Germinal center (tissue), 1 donor: ENCODE measurements at regions not wholly inside any gene's neighbourhood (a gene's known extent, or its start where the extent isn't known, plus 50 kb on each side); places are given as distances from the start of the nearest gene placed in this dataset.

Experiments
- DNase-seq: peaks from one replicate; pipeline ENCODE4 v3.0.0; 2012; ENCODE audit warnings: mixed read lengths, low spot score

DNA sequence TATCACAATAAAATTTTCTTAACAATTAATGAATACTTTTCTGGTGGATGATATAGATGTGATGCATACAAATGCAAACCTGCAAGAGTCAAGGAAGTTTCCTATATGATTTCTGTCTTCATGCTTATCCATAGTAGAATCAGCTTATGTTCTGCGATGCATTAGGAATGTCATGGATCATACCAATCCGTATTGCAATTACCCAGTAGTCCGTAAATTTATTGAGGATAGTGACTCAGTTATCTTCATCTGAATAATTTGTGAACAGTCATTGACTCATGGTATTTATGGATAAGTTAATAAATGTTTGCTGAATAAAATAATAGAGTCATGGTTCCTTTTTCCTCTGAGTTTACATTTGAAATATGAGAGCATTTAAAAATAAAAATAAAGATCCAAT, 483.4 kb downstream of the LRFN5 start:
- DNase-seq, result no peak

DNA sequence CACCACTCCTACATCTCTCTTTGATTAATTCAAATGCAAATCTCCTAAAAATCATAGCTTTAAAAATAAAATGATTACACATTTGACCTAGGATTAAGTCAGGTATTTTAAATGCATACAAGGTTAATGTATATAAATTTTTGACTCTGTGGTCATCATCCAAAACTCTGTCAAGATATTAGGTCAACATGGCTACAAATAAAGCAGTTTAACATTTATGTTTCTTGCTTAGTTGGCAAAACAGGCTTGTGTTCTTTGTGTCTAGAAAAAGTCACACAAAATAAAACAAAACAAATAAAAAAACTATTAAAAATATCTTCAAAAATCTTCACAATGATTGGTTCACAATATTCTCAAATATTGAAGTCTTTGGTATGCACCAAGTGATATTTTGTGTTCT, 473.2 kb downstream of the LRFN5 start:
- DNase-seq, result no peak

DNA sequence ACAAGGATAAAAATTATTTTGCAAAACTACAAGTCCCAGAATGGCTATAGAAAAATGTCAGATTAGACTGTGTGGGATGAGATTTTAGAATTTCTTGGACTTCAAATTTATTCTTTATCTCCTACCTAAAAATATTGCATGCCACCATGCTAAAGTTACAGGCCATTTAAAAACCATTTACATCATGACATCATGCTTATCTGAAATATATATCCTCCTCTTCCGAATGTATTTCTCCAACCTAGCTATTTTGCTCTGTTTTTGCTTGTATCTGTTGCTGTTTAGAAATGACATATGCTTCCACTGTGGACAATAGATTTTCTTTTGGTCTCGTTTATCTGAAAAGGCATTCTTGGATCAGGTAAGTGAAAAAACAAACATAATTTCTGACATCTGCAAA, 471.7 kb downstream of the LRFN5 start:
- no peak for DNase-seq

DNA sequence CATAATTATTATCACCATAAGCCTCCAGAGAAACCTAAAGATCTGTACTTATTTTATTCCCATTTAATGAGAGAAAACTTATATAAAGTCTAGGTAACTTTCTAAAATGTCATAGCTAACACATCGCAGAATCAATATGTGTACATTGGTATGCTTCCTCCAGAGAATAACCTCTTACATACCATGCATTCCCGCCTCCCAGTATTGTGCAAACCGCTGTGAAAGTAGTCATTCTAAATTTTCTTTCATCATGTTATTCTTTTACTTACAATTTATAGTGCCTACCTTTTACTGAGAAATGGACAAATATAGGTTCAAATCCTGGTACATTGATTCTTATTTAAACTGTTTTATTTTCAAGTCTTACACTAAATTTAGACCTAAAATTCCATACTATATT, 463.4 kb downstream of the LRFN5 start:
- DNase-seq, result no peak

DNA sequence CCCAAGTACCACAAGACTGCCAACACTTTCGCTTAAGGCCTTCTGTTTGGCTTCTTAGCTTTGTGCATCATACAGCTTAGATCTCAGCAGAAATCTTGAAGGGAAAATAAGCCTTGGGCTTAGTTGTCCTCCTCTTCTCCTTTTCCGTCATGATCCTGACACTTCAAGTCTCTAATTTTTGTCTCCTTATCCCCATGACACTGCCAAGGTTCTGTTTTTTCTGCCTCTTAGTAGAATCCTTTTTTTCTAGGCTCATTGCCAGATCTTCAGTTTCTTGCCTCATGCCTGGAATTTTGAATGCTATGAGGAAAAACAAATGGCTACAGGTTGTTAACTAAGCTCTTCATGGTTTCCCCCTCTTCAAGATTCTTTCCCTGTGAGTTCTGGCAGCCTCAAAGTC, 450.4 kb downstream of the LRFN5 start:
- DNase-seq, result no peak

DNA sequence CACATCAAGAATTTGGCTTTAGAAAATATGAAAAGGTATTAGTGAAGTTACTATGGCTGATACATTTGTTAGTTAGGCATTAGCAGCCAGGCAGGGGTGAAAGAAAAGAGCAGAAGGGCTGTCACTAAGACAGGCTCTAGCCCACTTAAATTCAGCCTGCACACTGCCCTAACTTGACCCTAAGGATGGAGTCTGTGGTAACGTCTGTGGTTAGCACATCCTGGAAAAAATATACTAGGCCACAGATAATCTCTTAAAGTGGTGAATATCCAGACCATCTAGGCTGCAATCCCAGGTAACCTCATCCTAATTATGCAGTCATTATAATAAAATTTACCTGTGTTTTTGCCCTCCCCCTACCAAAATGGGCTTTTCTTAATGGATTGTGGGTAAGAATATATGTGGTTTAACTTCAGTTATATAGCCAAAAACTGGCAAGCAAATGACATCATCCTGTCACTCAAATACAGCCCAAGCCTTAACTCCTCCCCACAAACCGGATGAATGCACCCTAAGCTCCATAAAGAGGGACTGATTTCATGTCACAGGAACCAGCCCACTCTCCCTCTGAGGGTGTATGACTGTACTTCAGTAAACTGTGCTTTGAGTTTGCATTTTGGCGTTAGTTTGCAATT, 440.9 kb downstream of the LRFN5 start:
- DNase-seq, result no peak

DNA sequence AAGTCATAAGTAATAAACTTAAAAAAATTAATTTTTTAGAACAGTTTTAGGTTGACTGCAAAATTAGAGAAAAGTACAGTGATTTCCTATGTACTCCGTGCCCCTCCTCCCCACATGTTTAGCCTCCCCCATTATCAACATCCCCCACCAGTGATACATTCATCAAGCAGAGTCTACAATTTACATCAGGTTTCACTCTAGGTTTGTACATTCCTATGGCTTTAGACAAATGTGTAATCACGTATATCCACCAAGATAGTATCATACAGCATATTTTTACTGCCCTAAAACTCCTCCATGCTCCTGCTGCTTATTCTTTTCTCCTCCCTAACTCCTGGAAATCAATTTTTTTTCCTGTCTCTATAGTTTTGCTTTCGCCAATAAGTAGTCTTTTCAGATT, 438.7 kb downstream of the LRFN5 start:
- no peak for DNase-seq

DNA sequence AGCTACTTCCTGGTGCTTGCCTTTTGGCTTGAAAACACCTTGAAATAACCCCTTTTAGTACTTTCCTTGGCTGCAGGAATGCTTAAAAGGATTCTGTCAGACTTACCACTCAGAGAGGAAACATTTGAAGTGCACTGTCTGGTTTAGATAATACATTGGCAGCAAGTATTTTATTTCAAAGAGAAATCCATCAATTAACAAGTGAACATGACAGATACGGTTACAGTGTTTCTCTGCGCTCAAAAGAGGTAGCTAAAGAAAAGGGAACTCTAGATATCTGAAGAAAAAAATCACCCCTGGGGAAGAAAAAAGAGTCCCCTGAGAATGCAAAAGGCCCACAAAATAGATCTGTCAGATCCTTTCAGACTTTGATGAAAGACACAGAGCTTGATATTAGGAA, 421.9 kb downstream of the LRFN5 start:
- no peak for DNase-seq

DNA sequence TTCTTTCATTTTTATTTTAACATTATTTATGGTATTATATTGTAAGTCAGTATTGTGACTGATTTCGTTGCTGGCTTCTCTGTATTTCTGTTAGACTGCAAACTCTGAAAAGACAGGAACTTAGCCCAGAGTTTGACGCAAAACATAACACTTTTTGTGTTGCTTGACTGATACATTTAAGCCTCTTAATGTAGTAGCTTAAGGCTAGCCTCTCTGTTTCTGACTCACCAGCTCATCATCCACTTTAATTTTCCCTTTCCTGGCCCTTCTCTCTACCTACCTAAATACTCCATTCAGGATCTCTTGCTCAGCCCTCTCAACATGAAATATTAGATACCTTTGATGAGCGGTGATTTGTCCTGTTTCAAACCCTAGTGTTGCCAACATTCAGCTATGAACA, 420.6 kb downstream of the LRFN5 start:
- no peak for DNase-seq

DNA sequence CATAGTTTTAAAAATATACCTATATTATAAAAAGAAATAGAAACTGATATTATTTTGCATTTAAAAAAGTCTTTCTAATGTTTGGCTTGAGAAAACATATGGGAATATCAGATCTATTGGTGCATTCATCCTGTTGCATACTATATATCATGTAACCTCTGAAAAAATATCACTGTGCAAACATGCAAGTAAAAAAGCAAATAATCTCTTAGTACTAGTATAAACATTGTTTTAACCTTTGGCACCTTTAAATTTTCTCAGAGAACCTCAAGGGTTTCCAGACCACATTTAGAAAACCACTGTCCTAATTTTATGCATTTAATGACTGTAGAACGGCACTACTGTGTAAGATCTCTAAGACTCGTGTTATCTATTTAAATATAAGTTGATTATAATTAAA, 416.8 kb downstream of the LRFN5 start:
- no peak for DNase-seq

DNA sequence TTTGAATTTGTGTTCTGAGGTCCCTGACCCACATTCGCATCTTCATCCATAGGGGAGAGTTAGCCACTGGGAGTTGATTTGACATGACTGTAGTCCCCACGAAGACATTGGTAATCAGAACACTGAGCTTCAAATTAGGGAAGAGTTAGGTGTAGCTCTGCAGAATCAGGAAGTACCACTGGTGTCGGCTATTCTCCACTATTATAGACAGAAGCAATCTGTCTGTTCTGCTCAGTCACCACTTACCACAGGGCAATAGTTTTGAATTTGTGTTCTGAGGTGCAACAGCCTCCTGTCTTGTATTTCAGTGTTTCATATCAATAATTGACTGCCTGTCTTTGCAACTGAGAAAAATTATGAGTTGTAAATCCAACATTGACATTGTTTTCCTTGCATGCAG, 407.6 kb downstream of the LRFN5 start:
- DNase-seq, result no peak

DNA sequence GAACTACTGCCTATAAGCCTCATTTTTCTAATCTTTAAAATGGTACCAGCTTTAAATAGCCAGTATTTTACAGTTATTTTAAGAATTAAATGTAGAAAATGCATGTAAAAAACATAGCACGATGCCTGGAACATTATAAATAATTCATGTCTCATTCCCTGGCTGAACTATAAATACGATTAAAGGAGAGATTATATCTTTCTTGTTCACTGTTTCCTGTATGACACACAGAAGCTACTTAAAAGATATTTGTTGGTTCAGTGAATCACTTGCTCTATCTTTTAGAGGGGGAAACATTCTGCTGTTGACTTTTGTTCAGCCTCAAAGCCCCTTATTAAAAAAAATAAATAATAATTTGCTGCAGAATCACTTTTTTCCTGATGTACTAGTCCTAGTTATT, 406.9 kb downstream of the LRFN5 start:
- DNase-seq, result no peak

DNA sequence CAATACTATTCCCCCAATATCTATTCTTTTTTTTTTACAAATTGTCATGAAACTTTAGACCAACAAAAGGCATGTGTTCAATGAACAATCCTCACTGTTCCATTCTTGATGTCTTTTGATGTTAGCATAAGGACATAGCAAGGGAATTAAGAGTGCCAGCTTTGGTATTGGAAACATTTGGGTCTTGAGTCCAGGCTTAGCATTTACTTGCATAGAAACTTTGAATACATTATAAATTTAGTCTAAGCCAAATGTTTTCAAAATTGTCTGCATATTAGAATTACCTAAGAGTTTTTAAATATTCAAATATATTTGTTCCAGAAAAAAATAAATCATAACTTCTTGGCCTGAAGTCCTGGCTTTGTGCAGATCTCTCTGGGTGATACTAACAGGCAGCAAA, 406.5 kb downstream of the LRFN5 start:
- DNase-seq, result no peak

DNA sequence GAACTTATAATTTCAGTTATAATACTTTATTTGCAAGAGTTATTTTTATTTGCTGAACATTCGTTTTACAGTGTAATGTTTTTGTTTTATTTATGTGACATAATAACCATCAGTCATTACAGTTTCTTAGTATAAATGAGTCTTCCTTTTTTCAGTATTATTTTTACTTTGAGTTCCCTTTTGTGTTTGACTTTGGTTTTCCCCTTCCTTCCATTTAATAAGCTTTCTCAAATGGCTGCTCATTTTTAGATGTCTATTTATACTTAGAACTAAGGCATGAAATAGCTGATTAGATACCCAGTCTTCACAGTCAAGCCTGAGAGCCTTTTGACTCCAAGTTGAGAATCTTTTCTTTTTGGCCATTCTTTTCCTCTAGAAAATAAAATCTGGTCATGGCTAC, 404.5 kb downstream of the LRFN5 start:
- no peak for DNase-seq

DNA sequence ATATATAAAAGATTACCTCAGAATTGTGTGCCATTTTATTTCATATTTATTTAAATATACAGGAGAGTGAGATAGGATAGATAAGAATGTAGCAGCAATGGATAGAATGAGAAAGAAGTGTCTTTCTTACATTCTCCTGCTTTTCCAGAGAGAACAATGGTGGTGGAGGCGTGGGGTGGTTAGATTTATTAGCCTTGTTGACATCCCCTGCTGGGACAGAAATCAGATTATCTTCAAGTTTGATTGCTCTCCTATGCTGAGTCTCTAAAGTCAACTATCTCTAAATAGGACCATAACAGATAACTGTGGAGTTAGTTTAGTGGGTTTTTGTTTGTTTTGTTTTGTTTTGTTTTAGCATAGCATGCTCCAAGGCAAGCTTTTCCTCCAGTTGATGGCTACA, 397.6 kb downstream of the LRFN5 start:
- no peak for DNase-seq

DNA sequence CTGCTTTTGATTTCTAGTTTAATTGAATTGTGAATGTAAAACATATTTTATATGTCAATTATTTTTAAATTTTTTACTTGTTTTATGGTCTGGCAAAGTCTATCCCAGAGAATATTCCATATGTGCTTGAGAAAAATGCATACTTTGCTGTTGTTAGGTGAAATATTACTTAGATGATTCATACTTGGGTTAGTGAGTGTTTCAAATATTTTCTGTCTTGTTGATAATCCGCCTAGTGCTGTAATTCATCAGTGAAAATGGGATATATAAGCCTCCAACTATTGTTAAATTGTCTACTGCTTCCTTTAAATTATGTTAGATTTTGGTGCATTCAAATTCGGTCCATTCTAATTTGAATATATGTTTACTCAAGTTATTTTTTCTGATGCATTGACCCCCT, 395.5 kb downstream of the LRFN5 start:
- DNase-seq, result no peak

DNA sequence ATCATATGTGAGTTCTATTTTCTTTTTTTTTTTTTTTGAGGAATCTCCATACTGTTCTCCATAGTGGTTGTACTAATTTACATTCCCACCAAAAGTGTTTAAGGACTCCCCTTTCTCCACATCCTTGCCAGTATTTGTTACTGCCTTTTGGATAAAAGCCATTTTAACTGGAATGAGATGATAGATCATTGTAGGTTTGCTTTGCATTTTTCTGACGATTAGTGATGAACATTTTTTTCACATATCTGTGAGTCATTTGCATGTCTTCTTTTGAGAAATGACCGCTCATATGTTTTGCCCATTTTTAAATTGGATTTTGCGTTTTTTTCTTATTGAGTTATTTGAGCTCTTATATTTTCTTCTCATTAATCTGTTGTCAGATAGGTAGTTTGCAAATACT, 394.8 kb downstream of the LRFN5 start:
- DNase-seq, result no peak

DNA sequence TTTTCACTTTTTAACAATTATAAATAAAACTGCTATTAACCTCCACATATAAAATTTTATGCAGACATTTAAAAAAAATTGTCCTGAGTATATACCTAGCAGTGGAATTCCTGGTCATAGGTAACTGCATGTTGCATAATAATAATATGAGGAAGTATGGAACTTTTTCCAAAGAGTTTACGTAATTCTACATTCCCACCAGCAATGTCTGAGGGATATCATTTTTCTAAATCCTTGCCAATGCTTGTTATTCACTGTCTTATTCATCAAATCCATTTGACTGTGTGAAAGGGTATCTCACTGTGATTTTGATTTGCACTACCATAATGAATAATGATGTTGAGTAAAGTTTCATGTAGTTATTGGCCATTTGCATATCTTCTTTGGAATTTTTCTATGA, 393.8 kb downstream of the LRFN5 start:
- DNase-seq, result no peak

DNA sequence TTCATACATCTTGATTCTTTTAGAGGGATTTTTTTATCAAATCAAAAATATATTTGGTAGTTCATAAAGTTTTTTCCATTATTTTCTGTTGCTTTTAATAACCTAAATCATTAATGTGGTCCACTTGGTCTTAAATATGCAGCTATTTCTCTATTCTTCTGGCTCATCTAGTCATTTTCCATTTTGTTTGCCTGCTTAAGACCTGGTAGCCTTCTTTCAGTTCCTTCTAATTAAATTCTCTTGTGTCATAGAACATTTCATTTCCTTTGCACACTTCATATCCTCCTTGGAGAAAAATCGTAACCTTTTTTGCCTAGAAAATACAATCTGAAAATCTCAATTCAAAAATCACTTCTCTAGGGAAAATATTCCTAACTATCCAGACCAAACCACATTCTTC, 387.0 kb downstream of the LRFN5 start:
- DNase-seq, result no peak

DNA sequence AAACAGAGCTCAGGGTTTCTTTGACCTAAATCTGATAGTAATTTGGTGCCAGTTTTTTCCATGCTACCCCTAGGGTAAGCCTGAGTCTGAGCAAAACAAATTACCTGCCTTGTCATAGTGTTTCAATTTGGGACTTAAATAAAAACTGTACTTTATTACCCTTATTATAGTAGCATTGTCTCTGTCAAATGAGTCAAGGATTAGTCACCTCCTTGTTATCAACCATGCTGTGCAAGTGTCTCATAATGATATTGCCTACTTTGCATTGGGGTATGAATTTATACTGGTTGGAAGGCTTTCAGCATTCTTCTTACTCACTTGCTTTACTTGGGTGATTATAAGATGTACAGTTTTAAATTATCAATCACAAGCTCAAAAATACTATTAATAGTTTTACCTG, 380.0 kb downstream of the LRFN5 start:
- no peak for DNase-seq

DNA sequence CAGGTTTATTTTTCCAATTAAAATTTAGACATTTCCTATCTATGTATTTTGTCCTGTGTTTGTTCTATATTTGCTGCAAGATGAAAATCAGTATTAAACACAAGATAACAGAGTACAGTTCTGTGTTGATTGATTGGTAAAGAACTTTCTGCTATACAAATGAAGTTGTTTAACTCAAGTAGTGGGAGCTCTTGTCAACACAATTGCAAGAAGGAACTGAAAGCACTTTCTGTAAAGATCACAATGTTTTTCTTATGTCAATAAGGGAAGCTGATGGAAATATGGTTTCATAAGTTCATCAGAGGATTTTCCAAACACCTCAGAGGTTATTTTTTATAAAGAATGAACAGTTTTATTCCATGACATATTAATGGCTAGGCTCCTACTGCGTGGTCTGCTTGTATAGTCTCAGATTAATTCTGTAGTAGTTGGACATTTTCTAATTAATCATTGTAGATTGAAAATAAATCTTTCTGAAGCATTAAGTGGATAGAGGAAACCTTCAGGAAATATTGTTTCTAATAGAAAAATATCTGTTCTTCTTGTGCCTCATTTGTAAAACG, 379.5 kb downstream of the LRFN5 start:
- no peak for DNase-seq

DNA sequence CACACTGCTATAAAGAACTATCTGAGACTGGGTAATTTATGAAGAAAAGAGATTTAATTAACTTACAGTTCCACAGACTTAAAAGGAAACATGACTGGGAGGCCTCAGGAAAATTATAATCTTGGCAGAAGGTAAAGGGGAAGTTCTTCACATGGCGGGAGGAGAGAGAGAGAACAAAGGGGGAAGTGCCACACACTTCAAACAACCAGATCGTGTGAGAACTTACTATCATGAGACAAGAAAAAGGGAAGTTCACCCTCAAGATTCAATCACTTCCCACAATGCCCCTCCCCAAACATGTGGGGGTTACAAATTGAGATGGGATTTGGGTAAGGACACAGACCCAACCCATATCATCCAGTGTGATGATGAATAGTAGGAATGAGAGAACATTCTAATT, 366.5 kb downstream of the LRFN5 start:
- DNase-seq, result no peak

DNA sequence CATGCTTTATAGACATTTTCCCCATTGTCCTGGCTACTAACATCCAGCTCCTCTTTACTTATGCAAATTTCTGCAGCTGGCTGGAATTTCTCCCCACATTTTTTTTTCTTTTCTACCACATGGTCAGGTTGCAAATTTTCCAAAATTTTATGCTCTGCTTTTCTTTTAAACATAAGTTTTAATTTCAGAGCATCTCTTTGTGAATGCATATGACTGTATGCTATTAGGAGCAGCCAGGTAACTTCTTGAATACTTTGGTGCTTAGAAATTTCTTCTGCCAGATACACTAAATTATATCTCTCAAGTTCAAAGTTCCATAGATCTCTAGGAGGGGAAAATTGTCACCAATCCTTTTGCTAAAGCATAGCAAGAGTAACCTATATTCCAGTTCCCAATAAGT, 365.9 kb downstream of the LRFN5 start:
- DNase-seq, result no peak

DNA sequence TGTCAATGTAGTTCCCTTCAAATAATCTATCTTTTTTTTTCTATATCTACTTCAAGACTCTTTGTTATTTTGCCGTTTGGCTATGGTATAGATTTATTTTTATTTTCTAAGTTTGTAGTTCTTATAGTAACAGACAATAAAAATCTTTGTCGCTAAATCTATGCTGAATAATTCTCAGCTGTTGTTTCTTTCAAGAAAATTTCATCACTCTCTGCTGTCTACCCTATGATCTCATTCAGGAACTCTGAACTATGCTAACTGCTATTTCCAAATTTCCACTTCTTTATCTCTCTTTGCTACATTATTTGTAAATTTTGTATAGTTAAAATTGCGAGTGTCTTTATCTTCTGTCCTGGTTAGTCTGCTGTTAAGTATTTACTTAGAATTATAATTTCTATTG, 353.6 kb downstream of the LRFN5 start:
- DNase-seq, result no peak

DNA sequence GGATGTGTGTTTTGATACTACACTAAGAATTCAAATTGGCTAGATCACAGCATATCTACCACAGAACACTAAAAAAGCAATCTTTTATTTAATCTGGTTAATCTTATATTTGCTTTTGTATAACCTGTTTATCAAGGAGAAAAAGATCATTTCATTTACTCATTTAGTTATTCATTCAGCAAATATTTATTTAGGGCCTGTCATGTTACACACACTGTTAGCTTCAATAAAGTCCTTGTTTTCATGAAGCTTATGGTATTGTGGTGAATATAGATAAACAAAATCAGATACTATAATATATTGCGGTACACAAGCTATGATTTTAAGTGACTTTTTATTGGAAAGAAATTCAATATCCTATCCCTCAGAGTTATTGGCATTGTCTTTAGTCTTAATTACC, 350.8 kb downstream of the LRFN5 start:
- DNase-seq, result no peak
